Tibial nerve (tissue), 3 donors: ENCODE measurements at regions not wholly inside any gene's neighbourhood (a gene's known extent, or its start where the extent isn't known, plus 50 kb on each side); places are given as distances from the start of the nearest gene placed in this dataset.

Experiments used
- POLR2A ChIP-seq, 2 donors: fragments of 450-650 bp; IDR thresholded peaks; one replicate each; pipeline ENCODE4 v1.6.1; 2017; ENCODE audit warnings: antibody characterized with exemption in 2 of 2, mild to moderate bottlenecking in 2 of 2, moderate library complexity in 2 of 2
- TF ChIP-seq, protein P1 (sequence below), 5 experiments: fragments of 200-600 bp in 3 of 5; fragments of 450-650 bp in 2 of 5; sonication (generic) in 3 of 5; IDR thresholded peaks; one replicate each; pipeline ENCODE4 v1.5.1; 2016 to 2019; ENCODE audit warnings: antibody characterized with exemption in 5 of 5, mild to moderate bottlenecking in 3 of 5, moderate library complexity in 2 of 5

- TF ChIP-seq, protein P1, sequence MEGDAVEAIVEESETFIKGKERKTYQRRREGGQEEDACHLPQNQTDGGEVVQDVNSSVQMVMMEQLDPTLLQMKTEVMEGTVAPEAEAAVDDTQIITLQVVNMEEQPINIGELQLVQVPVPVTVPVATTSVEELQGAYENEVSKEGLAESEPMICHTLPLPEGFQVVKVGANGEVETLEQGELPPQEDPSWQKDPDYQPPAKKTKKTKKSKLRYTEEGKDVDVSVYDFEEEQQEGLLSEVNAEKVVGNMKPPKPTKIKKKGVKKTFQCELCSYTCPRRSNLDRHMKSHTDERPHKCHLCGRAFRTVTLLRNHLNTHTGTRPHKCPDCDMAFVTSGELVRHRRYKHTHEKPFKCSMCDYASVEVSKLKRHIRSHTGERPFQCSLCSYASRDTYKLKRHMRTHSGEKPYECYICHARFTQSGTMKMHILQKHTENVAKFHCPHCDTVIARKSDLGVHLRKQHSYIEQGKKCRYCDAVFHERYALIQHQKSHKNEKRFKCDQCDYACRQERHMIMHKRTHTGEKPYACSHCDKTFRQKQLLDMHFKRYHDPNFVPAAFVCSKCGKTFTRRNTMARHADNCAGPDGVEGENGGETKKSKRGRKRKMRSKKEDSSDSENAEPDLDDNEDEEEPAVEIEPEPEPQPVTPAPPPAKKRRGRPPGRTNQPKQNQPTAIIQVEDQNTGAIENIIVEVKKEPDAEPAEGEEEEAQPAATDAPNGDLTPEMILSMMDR (IDR thresholded peaks at IDR 0.05), result no peak
- TF ChIP-seq POLR2A (IDR thresholded peaks at IDR 0.05), result no peak
Observed at GRCh38 chr14:34063042-34063441, 112.2 kb upstream of the EGLN3 start.
